ENCODE measurements at regions not wholly inside any gene's neighbourhood (a gene's known extent, or its start where the extent isn't known, plus 50 kb on each side); places are given as distances from the start of the nearest gene placed in this dataset.

GRCh38 chr16:50985733-50986132 is 165.3 kb downstream of the SALL1 start:
- no peaks in the 10 kb centered on the region for H3K9me3 ChIP-seq (ENCODE audit: low read length)
- H3K4me3 ChIP-seq (ENCODE audit: low read depth, low read length, poor library complexity, severe bottlenecking), result no peak overlapping the region
- no TSS peak for BruUV-seq (replicated peaks)
- H2AFZ ChIP-seq (ENCODE audit: low read length), result no peak overlapping the region
- no peak overlapping the region for H3K4me2 ChIP-seq (ENCODE audit: low read length)
- no peaks in the 10 kb centered on the region for H3K36me3 ChIP-seq (ENCODE audit: insufficient read depth, low read length)
- TF ChIP-seq EZH2phosphoT487 (IDR thresholded peaks at IDR 0.05; ENCODE audit: borderline replicate concordance, low read depth, low read length), result no peak
- no peak for TF ChIP-seq CTCF (conservative IDR thresholded peaks at IDR 0.05; ENCODE audit: low read length)
- peaks cover 37% of the 10 kb centered on the region for H3K4me1 ChIP-seq (ENCODE audit: insufficient read depth, low read length, poor library complexity, severe bottlenecking)
- POLR2A ChIA-PET, result no interaction called here
- CTCF ChIA-PET (ENCODE audit: unreplicated experiment), result no interaction called here
- intact Hi-C loops (cut with micrococcal nuclease; ENCODE audit: unreplicated experiment), result no loop called here
- H4K20me1 ChIP-seq (ENCODE audit: insufficient read depth, low read length), result no peaks in the 10 kb centered on the region
- peak; percentile 16 for DNase-seq (ENCODE audit: low spot score)
- H3K9me2 ChIP-seq (ENCODE audit: insufficient read depth, low read length), result no peaks in the 10 kb centered on the region
- H3K27ac ChIP-seq (ENCODE audit: low read depth, low read length, poor library complexity, severe bottlenecking), result no peak overlapping the region
- no peaks in the 10 kb centered on the region for H3K79me2 ChIP-seq (ENCODE audit: insufficient read depth, low read depth, low read length)

DNA sequence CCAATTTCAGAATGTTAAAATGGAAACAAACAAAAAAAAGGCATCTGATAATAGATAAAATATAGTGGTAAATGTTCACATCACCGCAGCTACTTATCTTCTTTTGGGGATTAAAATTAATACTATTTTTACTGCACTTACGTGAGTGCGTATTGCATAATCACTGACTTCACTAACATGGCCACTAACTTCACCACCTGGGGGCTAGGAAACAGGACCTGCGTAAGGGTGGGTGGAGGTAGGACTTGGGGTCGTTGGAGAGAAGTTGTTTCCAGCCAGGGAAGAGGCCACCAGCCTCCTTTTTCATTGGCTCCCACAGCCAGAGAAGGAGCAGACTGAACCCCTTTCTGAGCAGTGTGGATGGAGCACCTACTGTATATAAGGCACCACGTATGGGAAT is 166.4 kb downstream of the SALL1 start:
- CTCF ChIA-PET (ENCODE audit: unreplicated experiment), result no interaction called here
- BruUV-seq (replicated peaks), result no TSS peak

GRCh38 chr16:50982808-50983207 is 168.3 kb downstream of the SALL1 start:
- ChIA-PET CTCF (ENCODE audit: unreplicated experiment) (no interaction called here), POLR2A (no interaction called here)
- Histone ChIP-seq H3K9me3 (ENCODE audit: low read length) (no peaks in the 10 kb centered on the region), H3K4me1 (ENCODE audit: insufficient read depth, low read length, poor library complexity, severe bottlenecking) (peaks cover 8% of the 10 kb centered on the region), H3K9me2 (ENCODE audit: insufficient read depth, low read length) (no peaks in the 10 kb centered on the region), H4K20me1 (ENCODE audit: insufficient read depth, low read length) (no peaks in the 10 kb centered on the region), H3K4me3 (ENCODE audit: low read depth, low read length, poor library complexity, severe bottlenecking) (no peak overlapping the region), H3K27ac (ENCODE audit: low read depth, low read length, poor library complexity, severe bottlenecking) (no peak overlapping the region), H3K36me3 (ENCODE audit: insufficient read depth, low read length) (no peaks in the 10 kb centered on the region), H2AFZ (ENCODE audit: low read length) (no peak overlapping the region), H3K79me2 (ENCODE audit: insufficient read depth, low read depth, low read length) (no peaks in the 10 kb centered on the region), H3K4me2 (ENCODE audit: low read length) (no peak overlapping the region)
- intact Hi-C loops (cut with micrococcal nuclease; ENCODE audit: unreplicated experiment), result no loop called here
- no TSS peak for BruUV-seq (replicated peaks)
- no peak for DNase-seq (ENCODE audit: low spot score)
- TF ChIP-seq EZH2phosphoT487 (IDR thresholded peaks at IDR 0.05; ENCODE audit: borderline replicate concordance, low read depth, low read length), result no peak
- TF ChIP-seq CTCF (conservative IDR thresholded peaks at IDR 0.05; ENCODE audit: low read length), result no peak

More for the DNA sequence above, 166.4 kb downstream of the SALL1 start:
- Histone ChIP-seq H3K9me2 (ENCODE audit: insufficient read depth, low read length) (no peaks in the 10 kb centered on the region), H3K79me2 (ENCODE audit: insufficient read depth, low read depth, low read length) (no peaks in the 10 kb centered on the region), H3K27ac (ENCODE audit: low read depth, low read length, poor library complexity, severe bottlenecking) (no peak overlapping the region), H3K36me3 (ENCODE audit: insufficient read depth, low read length) (no peaks in the 10 kb centered on the region), H3K4me2 (ENCODE audit: low read length) (no peak overlapping the region), H3K4me1 (ENCODE audit: insufficient read depth, low read length, poor library complexity, severe bottlenecking) (peaks cover 27% of the 10 kb centered on the region), H3K4me3 (ENCODE audit: low read depth, low read length, poor library complexity, severe bottlenecking) (no peak overlapping the region), H3K9me3 (ENCODE audit: low read length) (no peaks in the 10 kb centered on the region), H2AFZ (ENCODE audit: low read length) (no peak overlapping the region), H4K20me1 (ENCODE audit: insufficient read depth, low read length) (no peaks in the 10 kb centered on the region)
- intact Hi-C loops (cut with micrococcal nuclease; ENCODE audit: unreplicated experiment), result no loop called here
- POLR2A ChIA-PET, result no interaction called here
- TF ChIP-seq CTCF (conservative IDR thresholded peaks at IDR 0.05; ENCODE audit: low read length) (no peak), EZH2phosphoT487 (IDR thresholded peaks at IDR 0.05; ENCODE audit: borderline replicate concordance, low read depth, low read length) (no peak)
- no peak for DNase-seq (ENCODE audit: low spot score)
